ENCODE measurements at regions not wholly inside any gene's neighbourhood (a gene's known extent, or its start where the extent isn't known, plus 50 kb on each side); places are given as distances from the start of the nearest gene placed in this dataset.
A peak's percentile ranks its signal among the peaks of the same experiment; 100 is the strongest.

DNA sequence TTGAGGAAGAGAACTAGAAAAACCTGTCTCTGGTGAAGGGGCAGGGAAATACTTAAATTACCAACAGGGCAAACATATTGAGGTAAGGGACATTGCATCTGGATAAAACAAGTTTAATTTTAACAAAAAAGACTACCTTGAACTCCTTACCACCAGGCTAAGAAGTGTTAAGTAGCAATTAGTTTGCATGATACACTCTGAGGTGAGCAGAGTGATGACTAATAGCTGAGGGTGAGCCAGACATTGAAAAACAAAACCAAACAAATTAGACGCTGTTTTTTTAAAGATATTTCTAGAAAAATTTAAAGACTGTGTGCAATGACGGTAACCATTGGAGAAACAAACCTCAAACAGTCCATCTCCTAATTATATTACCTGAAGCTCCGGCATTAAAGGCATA lies 105.9 kb downstream of the ANKRD7 start:
- no peak for FAIRE-seq

GRCh38 chr7:118346748-118347147 lies 122.2 kb downstream of the ANKRD7 start:
- CTCF ChIA-PET, result no interaction called here
- BruUV-seq (replicated peaks), result no TSS peak
- FAIRE-seq, result no peak

More for the DNA sequence above, 105.9 kb downstream of the ANKRD7 start:
- WGBS (ENCODE audit: insufficient coverage, insufficient replicate concordance, low lambda C conversion rate, missing lambda C conversion rate), result 25% methylated on average over 3 of the region's 3 CpGs
- Histone ChIP-seq H3K4me3 (no peak overlapping the region), H3K79me2 (ENCODE audit: control insufficient read depth, insufficient read depth, low read length) (no peaks in the 10 kb centered on the region), H3K27me3 (replicated peaks in 1 of 2; ENCODE audit: control insufficient read depth in 2 of 2, insufficient read depth in 2 of 2, low read length in 1 of 2) (no peaks in the 10 kb centered on the region), H3K9me3 (replicated peaks; ENCODE audit: control insufficient read depth, insufficient read depth, low read length) (no peaks in the 10 kb centered on the region), H4K20me1 (ENCODE audit: control insufficient read depth, insufficient read depth) (no peaks in the 10 kb centered on the region), H3K4me1 (ENCODE audit: control insufficient read depth, insufficient read depth, low read length) (no peaks in the 10 kb centered on the region), H3K9ac (ENCODE audit: control insufficient read depth, insufficient read depth, low read length) (no peak overlapping the region), H2AFZ (ENCODE audit: control insufficient read depth, low read depth, low read length) (no peak overlapping the region), H3K4me2 (ENCODE audit: control insufficient read depth, insufficient read depth) (no peak overlapping the region), H3K27ac (ENCODE audit: control insufficient read depth, insufficient read depth) (no peak overlapping the region), H3K36me3 (ENCODE audit: control insufficient read depth in 2 of 2, insufficient read depth in 2 of 2, low read length in 1 of 2) (no peaks in the 10 kb centered on the region)
- BruUV-seq (replicated peaks), result no TSS peak
- TF ChIP-seq RFX5 (IDR thresholded peaks at IDR 0.05; ENCODE audit: low read depth, low read length) (no peak), ZNF622 (IDR thresholded peaks at IDR 0.05) (no peak), RCOR1 (conservative IDR thresholded peaks at IDR 0.05; ENCODE audit: low read depth, low read length) (no peak), SMAD1 (IDR thresholded peaks at IDR 0.05; ENCODE audit: low read depth, partially characterized antibody) (no peak), TCF3 (IDR thresholded peaks at IDR 0.05; ENCODE audit: borderline replicate concordance, insufficient read depth, low read depth, low read length) (no peak), MYC (IDR thresholded peaks at IDR 0.05; ENCODE audit: insufficient read depth, insufficient read length, insufficient replicate concordance, low read length, severe bottlenecking) (no peak), MEF2B (IDR thresholded peaks at IDR 0.05; ENCODE audit: partially characterized antibody, poor library complexity, severe bottlenecking) (no peak), SUPT20H (IDR thresholded peaks at IDR 0.05; ENCODE audit: borderline replicate concordance, control insufficient read depth, low read depth, low read length) (no peak), TAF1 (IDR thresholded peaks at IDR 0.05; ENCODE audit: borderline replicate concordance, low read depth, low read length) (no peak), PAX5 (IDR thresholded peaks at IDR 0.05; ENCODE audit: borderline replicate concordance, low read depth, low read length) (no peak), GABPA (IDR thresholded peaks at IDR 0.05; ENCODE audit: low read depth) (no peak), CREM (IDR thresholded peaks at IDR 0.05; ENCODE audit: low read depth) (no peak), SREBF1 (IDR thresholded peaks at IDR 0.05; ENCODE audit: low read length) (no peak), POLR2A (IDR thresholded peaks at IDR 0.05; ENCODE audit: low read depth, low read length) (no peak), NBN (IDR thresholded peaks at IDR 0.05) (no peak)
- in situ Hi-C loops (cut with MboI) (no loop called here), intact Hi-C loops (cut with micrococcal nuclease; ENCODE audit: unreplicated experiment) (no loop called here)
- CTCF ChIA-PET, result no interaction called here
- RAD21 ChIA-PET (ENCODE audit: unreplicated experiment), result no interaction called here
- peak; percentile 52; the same call in 2 of the 3 replicates for ATAC-seq
- POLR2A ChIA-PET, result no interaction called here
- SMC1A ChIA-PET (ENCODE audit: uncharacterized antibody, unreplicated experiment), result no interaction called here
- no peak for DNase-seq (ENCODE audit: low read depth, low spot score)

More at GRCh38 chr7:118346748-118347147, 122.2 kb downstream of the ANKRD7 start:
- RAD21 ChIA-PET (ENCODE audit: unreplicated experiment), result no interaction called here
- POLR2A ChIA-PET, result no interaction called here
- ATAC-seq (no peak), DNase-seq (ENCODE audit: low read depth, low spot score) (no peak)
- no peak overlapping the region for H3K4me3 ChIP-seq
- H3K27me3 ChIP-seq (replicated peaks in 1 of 2; ENCODE audit: control insufficient read depth in 2 of 2, insufficient read depth in 2 of 2, low read length in 1 of 2), result no peaks in the 10 kb centered on the region
- H3K4me1 ChIP-seq (ENCODE audit: control insufficient read depth, insufficient read depth, low read length), result no peaks in the 10 kb centered on the region
- H3K4me2 ChIP-seq (ENCODE audit: control insufficient read depth, insufficient read depth), result no peak overlapping the region
- H3K79me2 ChIP-seq (ENCODE audit: control insufficient read depth, insufficient read depth, low read length), result no peaks in the 10 kb centered on the region
- H2AFZ ChIP-seq (ENCODE audit: control insufficient read depth, low read depth, low read length), result no peak overlapping the region
- TF ChIP-seq SMAD5 (IDR thresholded peaks at IDR 0.05; ENCODE audit: low read depth) (no peak), STAT3 (IDR thresholded peaks at IDR 0.05; ENCODE audit: low read depth, low read length) (no peak), CUX1 (IDR thresholded peaks at IDR 0.05; ENCODE audit: insufficient replicate concordance, low read depth, low read length) (no peak)
- no peaks in the 10 kb centered on the region for H4K20me1 ChIP-seq (ENCODE audit: control insufficient read depth, insufficient read depth)
- no peaks in the 10 kb centered on the region for H3K9me3 ChIP-seq (replicated peaks; ENCODE audit: control insufficient read depth, insufficient read depth, low read length)
- no peak overlapping the region for H3K27ac ChIP-seq (ENCODE audit: control insufficient read depth, insufficient read depth)
- intact Hi-C loops (cut with micrococcal nuclease; ENCODE audit: unreplicated experiment), result no loop called here
- in situ Hi-C loops (cut with MboI), result no loop called here
- no peaks in the 10 kb centered on the region for H3K36me3 ChIP-seq (ENCODE audit: control insufficient read depth in 2 of 2, insufficient read depth in 2 of 2, low read length in 1 of 2)
- SMC1A ChIA-PET (ENCODE audit: uncharacterized antibody, unreplicated experiment), result no interaction called here
- no peak overlapping the region for H3K9ac ChIP-seq (ENCODE audit: control insufficient read depth, insufficient read depth, low read length)
